ENCODE measurements at regions not wholly inside any gene's neighbourhood (a gene's known extent, or its start where the extent isn't known, plus 50 kb on each side); places are given as distances from the start of the nearest gene placed in this dataset.
A peak's percentile ranks its signal among the peaks of the same experiment; 100 is the strongest.

GRCh38 chr12:17527021-17527420 is 563.0 kb downstream of the RERGL start:
- H4K20me1 ChIP-seq (ENCODE audit: insufficient read depth, low read length) = no peaks in the 10 kb centered on the region

GRCh38 chr12:17511369-17511768 is 578.6 kb downstream of the RERGL start:
- no peak overlapping the region for H3K9ac ChIP-seq (ENCODE audit: low read length)
- TF ChIP-seq CTCF (IDR thresholded peaks at IDR 0.05; ENCODE audit: low read length) = peak; percentile 15; the same call in 1 of the 2 replicates
- TF ChIP-seq EZH2 (IDR thresholded peaks at IDR 0.05; ENCODE audit: borderline replicate concordance, low read length) = no peak
- H3K4me3 ChIP-seq (ENCODE audit: low read depth, low read length, poor library complexity, severe bottlenecking) = no peak overlapping the region
- H3K36me3 ChIP-seq (ENCODE audit: insufficient read depth, low read length) = no peaks in the 10 kb centered on the region
- no peaks in the 10 kb centered on the region for H3K27me3 ChIP-seq (ENCODE audit: insufficient read depth, low read length)
- no peak overlapping the region for H3K27ac ChIP-seq (ENCODE audit: low read depth, low read length, poor library complexity, severe bottlenecking)
- no peaks in the 10 kb centered on the region for H3K9me2 ChIP-seq (ENCODE audit: low read depth, low read length)
- H3K9me3 ChIP-seq (ENCODE audit: low read length) = no peaks in the 10 kb centered on the region
- no peaks in the 10 kb centered on the region for H4K20me1 ChIP-seq (ENCODE audit: insufficient read depth, low read length)
- H3F3A ChIP-seq (ENCODE audit: insufficient read depth, low read length) = no peaks in the 10 kb centered on the region
- no peaks in the 10 kb centered on the region for H3K79me2 ChIP-seq (ENCODE audit: insufficient read depth, low read length)
- no peak overlapping the region for H2AFZ ChIP-seq (ENCODE audit: low read length)
- no peaks in the 10 kb centered on the region for H3K4me1 ChIP-seq (ENCODE audit: insufficient read depth, low read length, severe bottlenecking)
- H3K4me2 ChIP-seq (ENCODE audit: low read length) = no peak overlapping the region

More at GRCh38 chr12:17527021-17527420, 563.0 kb downstream of the RERGL start:
- Histone ChIP-seq H3K4me3 (ENCODE audit: low read depth, low read length, poor library complexity, severe bottlenecking) (no peak overlapping the region), H3K27ac (ENCODE audit: low read depth, low read length, poor library complexity, severe bottlenecking) (no peak overlapping the region), H3K4me2 (ENCODE audit: low read length) (no peak overlapping the region), H3K9me3 (ENCODE audit: low read length) (no peaks in the 10 kb centered on the region), H3K79me2 (ENCODE audit: insufficient read depth, low read length) (no peaks in the 10 kb centered on the region), H3K9me2 (ENCODE audit: low read depth, low read length) (no peaks in the 10 kb centered on the region), H2AFZ (ENCODE audit: low read length) (no peak overlapping the region), H3K9ac (ENCODE audit: low read length) (no peak overlapping the region), H3K27me3 (ENCODE audit: insufficient read depth, low read length) (no peaks in the 10 kb centered on the region), H3K36me3 (ENCODE audit: insufficient read depth, low read length) (no peaks in the 10 kb centered on the region), H3K4me1 (ENCODE audit: insufficient read depth, low read length, severe bottlenecking) (no peaks in the 10 kb centered on the region), H3F3A (ENCODE audit: insufficient read depth, low read length) (no peaks in the 10 kb centered on the region)
- TF ChIP-seq EZH2 (IDR thresholded peaks at IDR 0.05; ENCODE audit: borderline replicate concordance, low read length) = no peak
- no peak for TF ChIP-seq CTCF (IDR thresholded peaks at IDR 0.05; ENCODE audit: low read length)

- Histone ChIP-seq H3K9me2 (ENCODE audit: low read depth, low read length) (no peaks in the 10 kb centered on the region), H3K79me2 (ENCODE audit: insufficient read depth, low read length) (no peaks in the 10 kb centered on the region), H3F3A (ENCODE audit: insufficient read depth, low read length) (no peaks in the 10 kb centered on the region)
Measured at GRCh38 chr12:17507336-17507735, 582.7 kb downstream of the RERGL start.

More at GRCh38 chr12:17507336-17507735, 582.7 kb downstream of the RERGL start:
- H3K36me3 ChIP-seq (ENCODE audit: insufficient read depth, low read length) = no peaks in the 10 kb centered on the region
- H3K4me2 ChIP-seq (ENCODE audit: low read length) = no peak overlapping the region
- no peaks in the 10 kb centered on the region for H3K9me3 ChIP-seq (ENCODE audit: low read length)
- no peaks in the 10 kb centered on the region for H4K20me1 ChIP-seq (ENCODE audit: insufficient read depth, low read length)
- TF ChIP-seq EZH2 (IDR thresholded peaks at IDR 0.05; ENCODE audit: borderline replicate concordance, low read length) = no peak
- no peak for TF ChIP-seq CTCF (IDR thresholded peaks at IDR 0.05; ENCODE audit: low read length)
- H3K27ac ChIP-seq (ENCODE audit: low read depth, low read length, poor library complexity, severe bottlenecking) = no peak overlapping the region
- no peaks in the 10 kb centered on the region for H3K27me3 ChIP-seq (ENCODE audit: insufficient read depth, low read length)
- H2AFZ ChIP-seq (ENCODE audit: low read length) = no peak overlapping the region
- H3K4me3 ChIP-seq (ENCODE audit: low read depth, low read length, poor library complexity, severe bottlenecking) = no peak overlapping the region
- no peak overlapping the region for H3K9ac ChIP-seq (ENCODE audit: low read length)
- no peaks in the 10 kb centered on the region for H3K4me1 ChIP-seq (ENCODE audit: insufficient read depth, low read length, severe bottlenecking)
